SHP77 (cell line): ENCODE measurements at regions not wholly inside any gene's neighbourhood (a gene's known extent, or its start where the extent isn't known, plus 50 kb on each side); places are given as distances from the start of the nearest gene placed in this dataset.
"Not testable (repeated sequence)": the region's sequence is repeated elsewhere in the genome, so short reads cannot be mapped to it uniquely, and the experiment has no call there.

Experiments
- DNase-seq, 2 experiments: peaks; one replicate each; lab custom pipeline; 2025; lab: John Stamatoyannopoulos, UW

- no peak for DNase-seq
Measured at GRCh38 chr4:78691971-78692821, 84.0 kb upstream of the BMP2K start.

DNA sequence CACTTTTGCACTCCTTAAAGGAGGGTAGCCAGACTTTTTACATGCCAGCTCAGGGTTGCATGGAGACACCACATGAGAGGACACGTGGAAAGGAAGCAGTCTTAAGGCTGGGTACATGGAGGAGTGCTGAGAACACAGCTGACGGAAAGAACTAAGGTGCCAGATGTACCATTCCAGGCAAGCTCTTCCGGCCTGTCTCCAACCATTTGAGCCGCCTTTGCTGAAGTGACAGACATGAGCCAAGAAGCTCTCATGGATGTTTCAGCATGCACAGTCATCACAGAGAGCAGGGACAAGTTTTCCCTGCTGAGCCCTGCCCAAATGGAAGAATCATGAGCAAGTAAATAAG is 83.4 kb upstream of the BMP2K start:
- DNase-seq, result no peak

DNA sequence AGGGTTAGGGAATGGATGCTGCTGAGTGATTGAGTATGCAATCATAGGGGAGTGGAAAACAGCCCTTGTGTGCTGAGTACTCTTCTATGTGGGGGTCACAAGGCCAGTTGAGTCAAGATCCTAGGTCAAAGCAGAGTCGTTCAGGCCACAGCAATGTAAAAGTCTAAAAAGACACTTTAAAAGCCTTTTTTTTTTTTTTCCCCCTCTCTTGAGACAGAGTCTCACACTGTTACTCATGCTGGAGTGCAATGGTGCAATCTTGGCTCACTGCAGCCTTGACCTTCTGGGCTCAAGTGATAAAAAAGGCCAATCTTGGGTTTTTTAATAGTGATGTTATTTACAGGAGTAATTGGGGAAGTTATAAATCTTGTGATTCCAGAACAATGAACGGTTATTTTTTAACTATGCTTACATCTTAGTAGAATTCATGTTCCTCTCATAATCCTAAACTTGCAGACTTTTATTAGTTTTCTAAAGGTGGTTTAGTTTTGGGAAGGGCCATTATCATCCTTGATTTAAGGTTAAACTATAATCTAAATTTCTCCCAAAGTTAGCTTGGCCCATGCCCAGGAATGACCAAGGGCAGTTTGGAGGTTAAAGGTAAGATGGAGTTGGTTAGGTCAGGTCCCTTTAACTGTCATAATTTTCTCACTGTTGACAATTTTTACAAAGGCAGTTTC is 82.2 kb upstream of the BMP2K start:
- no peak for DNase-seq

DNA sequence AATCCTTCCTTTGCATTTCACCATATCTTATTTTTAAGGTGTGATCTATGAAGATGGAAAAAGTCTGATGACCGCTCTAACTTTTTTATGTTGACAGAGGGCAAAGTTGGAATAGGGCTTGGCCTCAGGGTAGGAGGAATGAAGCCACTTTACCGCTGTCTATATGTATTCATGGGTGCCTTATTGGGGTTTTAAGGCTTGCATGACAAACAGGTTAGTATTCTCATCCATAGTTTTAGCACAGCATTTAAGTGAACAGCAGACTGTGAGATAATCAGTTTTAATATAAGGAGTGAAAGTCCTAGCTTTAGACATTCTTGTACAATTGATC is 81.7 kb upstream of the BMP2K start:
- DNase-seq, result no peak

GRCh38 chr4:78695910-78696309 is 80.2 kb upstream of the BMP2K start:
- no peak for DNase-seq

DNA sequence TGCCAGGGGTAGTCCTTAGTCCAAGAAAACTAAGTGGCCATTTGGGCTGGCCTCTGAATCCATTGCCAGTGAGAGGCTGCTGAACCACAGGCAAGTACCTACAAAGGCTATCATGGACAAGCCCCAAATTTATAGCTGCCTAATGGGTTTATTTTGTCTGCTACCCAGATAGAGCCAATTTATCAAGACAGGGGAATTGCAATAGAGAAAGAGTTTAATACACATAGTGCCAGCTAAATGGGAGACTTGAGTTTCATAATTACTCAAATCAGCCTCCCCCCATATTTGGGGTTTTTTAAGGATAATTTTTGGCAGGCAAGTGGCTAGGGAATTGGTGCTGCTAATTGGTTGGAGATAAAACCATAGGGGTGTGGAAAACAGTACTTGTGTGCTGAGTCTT is 73.1 kb upstream of the BMP2K start:
- DNase-seq, result no peak

DNA sequence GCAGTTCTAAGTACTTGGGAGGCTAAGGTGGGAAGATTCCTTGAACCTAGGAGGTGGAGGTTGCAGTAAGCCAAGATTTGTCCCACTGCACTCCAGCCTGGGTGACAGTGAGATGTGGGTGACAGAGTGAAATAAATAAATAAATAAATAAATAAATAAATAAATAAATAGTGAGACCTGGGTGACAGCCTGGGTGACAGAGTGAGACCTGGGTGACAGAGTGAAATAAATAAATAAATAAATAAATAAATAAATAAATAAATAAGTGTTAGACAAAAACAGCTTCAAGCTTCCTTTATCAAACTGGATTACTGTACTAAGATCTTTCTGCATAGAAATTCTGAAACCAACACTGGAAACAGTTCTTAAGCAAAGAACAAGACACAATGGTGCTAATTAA is 71.8 kb upstream of the BMP2K start:
- no peak for DNase-seq

DNA sequence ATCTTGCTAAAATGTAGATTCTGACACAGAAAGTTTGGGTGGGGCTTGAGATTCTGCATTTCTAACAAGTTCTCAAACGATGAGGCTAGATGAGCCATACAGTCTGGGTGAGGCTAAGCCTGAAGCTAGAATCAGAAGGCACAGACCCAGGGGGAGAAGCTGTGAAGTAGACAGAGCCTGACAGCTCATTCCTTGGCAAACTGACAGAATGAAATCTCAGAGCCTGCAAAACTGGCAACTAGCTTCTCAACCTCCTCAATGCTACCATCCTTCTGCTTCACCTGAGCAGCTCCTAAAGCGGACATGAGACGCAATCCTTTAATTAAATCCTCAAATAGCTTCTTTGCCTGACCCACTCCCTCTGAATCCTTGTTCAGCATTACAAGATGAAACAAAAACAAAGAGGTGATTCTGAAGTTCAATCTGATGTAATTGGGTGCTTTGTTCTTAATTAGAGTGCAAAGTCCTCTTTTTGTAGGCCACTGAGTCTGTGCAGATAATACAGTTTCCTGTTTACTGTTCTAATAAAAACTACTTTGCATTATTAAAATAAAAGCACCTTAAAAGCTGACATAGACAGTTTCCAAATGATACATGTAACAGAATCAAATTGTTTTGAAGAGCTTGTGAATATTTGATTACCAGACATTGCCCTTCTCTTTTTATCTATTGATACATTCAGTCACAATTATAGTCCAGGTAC is 71.0 kb upstream of the BMP2K start:
- DNase-seq, result no peak

- DNase-seq, result no peak
Measured at GRCh38 chr4:78706302-78706701, 69.8 kb upstream of the BMP2K start.

DNA sequence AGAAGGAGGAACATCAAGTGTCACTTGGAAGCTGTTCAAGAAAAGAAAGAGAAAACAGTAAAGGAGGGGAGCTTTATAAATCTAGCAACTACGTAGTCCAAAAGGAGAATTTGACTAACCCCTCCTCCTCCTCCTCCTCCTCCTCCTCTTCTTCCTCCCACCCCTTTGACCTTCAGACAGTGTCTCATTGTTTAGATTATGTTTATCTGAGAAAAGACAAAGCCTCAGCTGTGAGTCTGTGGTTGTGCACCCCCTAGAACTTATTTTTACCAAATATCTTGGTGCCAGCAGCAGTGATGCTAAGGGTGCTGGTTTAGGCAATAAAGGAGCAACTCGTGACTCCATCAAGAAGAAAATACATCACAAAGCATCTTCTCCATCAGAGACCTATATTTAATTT is 68.9 kb upstream of the BMP2K start:
- DNase-seq, result no peak

GRCh38 chr4:78707793-78708192 is 68.4 kb upstream of the BMP2K start:
- DNase-seq, result no peak

DNA sequence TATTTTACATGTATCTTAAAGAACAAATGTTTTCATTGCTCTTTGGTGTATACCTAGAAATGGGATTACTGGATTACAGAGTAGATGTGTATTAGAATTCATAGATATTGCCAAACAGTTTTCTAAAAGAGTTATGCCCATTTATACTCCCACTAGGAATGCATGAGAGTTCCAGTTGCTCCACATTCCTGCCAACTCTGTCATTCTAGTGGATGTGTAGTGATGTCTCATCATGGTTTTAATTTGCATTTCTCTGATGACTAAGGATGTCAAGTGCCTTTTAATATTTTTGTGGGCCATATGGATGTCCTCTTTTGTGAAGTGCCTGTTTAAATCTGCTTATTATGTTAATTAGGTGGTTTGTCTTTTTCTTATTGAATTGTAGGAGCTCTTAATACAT is 65.6 kb upstream of the BMP2K start:
- no peak for DNase-seq

DNA sequence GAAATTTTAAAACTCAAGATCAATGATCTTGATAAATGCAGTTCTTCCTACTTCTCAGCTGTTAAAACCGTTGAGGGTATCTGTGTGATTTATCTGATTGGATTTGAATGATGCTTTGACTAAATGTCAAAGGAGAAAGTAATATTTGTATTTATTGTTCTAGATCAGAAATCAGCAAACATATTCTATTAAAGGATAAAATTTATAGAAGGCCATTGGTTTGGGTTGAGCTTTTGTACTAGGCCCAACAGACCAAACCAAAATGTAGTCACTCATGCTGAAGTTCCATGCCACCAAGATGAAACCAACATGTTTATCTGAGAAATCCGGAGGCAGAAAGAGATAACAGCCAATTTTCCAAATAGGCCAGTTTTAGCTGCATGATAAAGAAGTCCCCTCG is 64.5 kb upstream of the BMP2K start:
- no peak for DNase-seq

GRCh38 chr4:78714598-78714997 is 61.6 kb upstream of the BMP2K start:
- DNase-seq, result not testable (repeated sequence)

DNA sequence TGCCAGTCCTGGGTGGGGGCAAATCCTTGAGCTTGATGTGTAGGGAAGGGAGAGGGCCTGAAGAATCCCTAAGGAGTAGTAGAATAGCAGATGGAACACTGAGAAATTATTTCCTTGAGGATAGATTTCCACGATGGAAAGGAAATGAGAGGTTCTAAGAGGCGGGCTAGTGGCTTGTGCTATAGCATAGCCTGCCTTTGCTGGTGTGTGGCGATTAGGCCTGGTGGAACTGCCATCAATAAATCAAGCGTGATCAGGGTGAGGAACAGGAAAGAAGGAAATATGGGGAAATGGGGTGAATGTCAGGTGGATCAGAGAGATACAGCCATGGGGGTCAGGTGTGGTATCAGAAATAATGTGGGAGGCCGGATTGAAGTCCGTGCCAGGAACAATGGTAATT is 60.8 kb upstream of the BMP2K start:
- DNase-seq, result not testable (repeated sequence)

- DNase-seq, result not testable (repeated sequence)
Measured at GRCh38 chr4:78717712-78718111, 58.4 kb upstream of the BMP2K start.

DNA sequence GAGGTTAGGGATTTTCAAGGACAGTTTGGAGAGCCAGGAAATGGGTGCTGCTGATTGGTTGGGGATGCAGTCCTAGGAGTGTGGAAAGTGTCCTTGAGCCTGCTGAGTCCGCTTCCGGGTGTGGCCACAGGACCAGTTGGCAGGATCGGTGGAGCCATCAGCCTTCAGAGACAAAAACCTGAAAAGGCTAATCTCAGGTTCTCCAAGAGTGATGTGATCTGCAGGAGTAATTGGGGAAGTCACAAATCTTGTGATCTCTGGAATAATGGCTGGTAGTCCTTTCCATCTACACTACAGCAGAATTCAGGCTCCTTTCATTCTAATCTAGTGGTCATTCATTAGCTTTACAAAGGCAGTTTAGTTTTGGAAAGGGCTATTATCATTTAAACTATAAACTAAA is 55.9 kb upstream of the BMP2K start:
- DNase-seq, result no peak

DNA sequence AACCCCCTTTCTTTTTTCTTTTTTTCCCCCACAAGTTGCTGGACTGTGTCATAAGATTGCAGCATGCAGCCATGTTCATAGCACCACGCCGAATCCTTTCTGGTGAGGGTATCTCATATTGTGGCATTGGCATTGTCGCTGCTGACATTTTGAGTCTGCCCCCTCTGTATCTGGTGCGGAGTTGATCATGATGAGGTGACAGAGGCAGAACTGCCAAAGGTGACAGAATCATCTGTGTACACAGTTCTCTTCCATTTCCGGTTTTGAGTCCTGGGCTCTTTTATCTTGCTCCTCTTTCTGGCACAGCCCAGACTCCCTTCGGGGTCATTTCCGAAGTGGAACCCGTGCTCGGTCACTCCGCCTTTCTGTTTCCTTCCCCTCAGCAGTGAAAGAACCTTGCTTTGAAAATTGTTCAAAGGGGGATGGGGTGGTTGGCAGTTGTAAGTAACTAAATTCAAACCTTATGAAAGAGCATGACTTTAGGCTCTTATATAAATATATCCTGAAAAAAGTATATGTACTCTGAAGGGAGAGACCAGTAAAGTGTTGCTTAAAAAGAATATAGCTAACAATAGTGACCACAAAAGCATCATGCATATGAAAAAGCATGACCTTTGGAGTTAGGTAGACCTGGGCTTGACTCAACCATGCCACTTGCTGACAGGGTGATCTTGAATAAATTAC is 55.0 kb upstream of the BMP2K start:
- peak in 1 of 2 experiments; percentile 20 for DNase-seq

DNA sequence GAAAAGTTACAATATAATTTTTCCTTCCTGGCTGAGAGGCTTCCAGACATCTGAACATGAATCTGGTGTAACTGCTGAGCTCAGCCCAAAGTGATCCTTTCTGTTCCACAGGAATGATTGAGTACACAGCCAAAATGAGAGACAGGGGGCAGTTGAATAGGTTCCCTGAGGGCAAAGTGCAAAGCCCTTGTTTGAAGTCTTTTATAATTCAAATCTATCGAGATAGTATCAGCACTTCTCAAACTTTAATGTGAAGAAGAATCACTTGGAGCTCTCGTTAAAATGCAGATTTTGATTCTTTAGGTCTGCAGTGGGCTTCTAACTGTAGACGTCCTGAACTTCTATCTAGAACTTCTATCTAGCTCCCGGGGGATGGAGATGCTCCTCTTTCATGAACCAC is 54.4 kb upstream of the BMP2K start:
- DNase-seq, result no peak

GRCh38 chr4:78722320-78722719 is 53.8 kb upstream of the BMP2K start:
- DNase-seq, result no peak

- no peak for DNase-seq
Measured at GRCh38 chr4:78722878-78723277, 53.3 kb upstream of the BMP2K start.
